Gastroesophageal sphincter (tissue), 4 donors: ENCODE measurements at regions not wholly inside any gene's neighbourhood (a gene's known extent, or its start where the extent isn't known, plus 50 kb on each side); places are given as distances from the start of the nearest gene placed in this dataset.

Experiments used
- ATAC-seq: fragments of 150-250 bp; one replicate; pipeline ENCODE4 v1.9.1; 2016; ENCODE audit warnings: mild to moderate bottlenecking, moderate library complexity
- H3K27ac ChIP-seq, 4 donors: fragments of 200-600 bp; sonication (generic) in 3 of 4; 1 replicate in 3 of 4; 2 replicates in 1 of 4; pipeline ENCODE4 v1.5.1; 2016 to 2019
- H3K27me3 ChIP-seq: fragments of 200-600 bp; sonication (generic); one replicate; pipeline ENCODE4 v1.5.1; 2019
- H3K36me3 ChIP-seq, 2 donors: fragments of 200-600 bp; sonication (generic); one replicate each; pipeline ENCODE4 v1.5.1; 2019; ENCODE audit warnings: control low read depth in 1 of 2
- H3K4me1 ChIP-seq, 3 donors: fragments of 200-600 bp; sonication (generic); 1 replicate in 2 of 3; 2 replicates in 1 of 3; pipeline ENCODE4 v1.5.1; 2016 to 2019; ENCODE audit warnings: control low read depth in 2 of 3
- H3K4me3 ChIP-seq, 2 donors: fragments of 200-600 bp; sonication (generic); one replicate each; pipeline ENCODE4 v1.5.1; 2019; ENCODE audit warnings: mild to moderate bottlenecking in 1 of 2, moderate library complexity in 1 of 2
- H3K9me3 ChIP-seq, 3 donors: fragments of 200-600 bp; sonication (generic); one replicate each; pipeline ENCODE4 v1.5.1; 2017 to 2019; ENCODE audit warnings: control low read depth in 2 of 3
- EP300 ChIP-seq: sonication (generic); formaldehyde crosslinking; IDR thresholded peaks from one replicate; pipeline ENCODE4 v1.6.1; 2017; ENCODE audit warnings: antibody characterized with exemption, mild to moderate bottlenecking
- POLR2A ChIP-seq, 2 donors: fragments of 450-650 bp; IDR thresholded peaks; one replicate each; pipeline ENCODE4 v1.6.1; 2017; ENCODE audit warnings: antibody characterized with exemption in 2 of 2, mild to moderate bottlenecking in 2 of 2, moderate library complexity in 1 of 2
- POLR2AphosphoS5 ChIP-seq: sonication (generic); formaldehyde crosslinking; IDR thresholded peaks from one replicate; pipeline ENCODE4 v1.6.1; 2017; ENCODE audit warnings: antibody characterized with exemption
- WGBS, 2 donors: methylation state at CpG; one replicate each; pipeline ENCODE4 v1.1.5; 2018; ENCODE audit warnings: low coverage in 1 of 2; 5-methylcytosine and 5-hydroxymethylcytosine counted together
- TF ChIP-seq, protein P1 (sequence below), 4 experiments: fragments of 200-600 bp in 2 of 4; fragments of 450-650 bp in 2 of 4; sonication (generic) in 1 of 4; IDR thresholded peaks; one replicate each; pipeline ENCODE4 v1.5.1; 2017 to 2019; ENCODE audit warnings: antibody characterized with exemption in 4 of 4, mild to moderate bottlenecking in 2 of 4, moderate library complexity in 2 of 4

DNA sequence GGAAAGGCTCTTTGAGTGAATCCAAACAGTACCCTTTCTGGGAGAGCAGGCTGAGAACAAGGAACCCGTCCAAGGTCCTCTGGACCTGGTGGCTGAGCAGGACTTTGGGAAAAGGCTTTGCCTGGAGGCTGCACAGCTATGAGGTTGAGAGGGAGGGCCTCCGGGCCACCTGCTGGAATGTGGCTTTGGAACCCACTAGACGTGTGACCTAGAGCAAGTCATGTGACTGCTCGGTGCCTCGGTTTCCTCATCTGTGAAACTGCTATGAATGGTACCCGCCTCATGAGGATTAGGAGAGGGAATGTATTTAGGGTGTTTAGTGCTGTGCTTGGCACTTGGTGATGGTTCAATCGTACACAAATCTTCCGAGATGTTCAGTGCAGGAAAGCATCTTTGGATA, 50.4 kb downstream of the HAPSTR1 start:
- no peak overlapping the region for H3K27ac ChIP-seq
- H3K4me3 ChIP-seq: no peak overlapping the region
- TF ChIP-seq POLR2A (IDR thresholded peaks at IDR 0.05) (no peak), POLR2AphosphoS5 (no peak), EP300 (no peak)
- TF ChIP-seq, protein P1, sequence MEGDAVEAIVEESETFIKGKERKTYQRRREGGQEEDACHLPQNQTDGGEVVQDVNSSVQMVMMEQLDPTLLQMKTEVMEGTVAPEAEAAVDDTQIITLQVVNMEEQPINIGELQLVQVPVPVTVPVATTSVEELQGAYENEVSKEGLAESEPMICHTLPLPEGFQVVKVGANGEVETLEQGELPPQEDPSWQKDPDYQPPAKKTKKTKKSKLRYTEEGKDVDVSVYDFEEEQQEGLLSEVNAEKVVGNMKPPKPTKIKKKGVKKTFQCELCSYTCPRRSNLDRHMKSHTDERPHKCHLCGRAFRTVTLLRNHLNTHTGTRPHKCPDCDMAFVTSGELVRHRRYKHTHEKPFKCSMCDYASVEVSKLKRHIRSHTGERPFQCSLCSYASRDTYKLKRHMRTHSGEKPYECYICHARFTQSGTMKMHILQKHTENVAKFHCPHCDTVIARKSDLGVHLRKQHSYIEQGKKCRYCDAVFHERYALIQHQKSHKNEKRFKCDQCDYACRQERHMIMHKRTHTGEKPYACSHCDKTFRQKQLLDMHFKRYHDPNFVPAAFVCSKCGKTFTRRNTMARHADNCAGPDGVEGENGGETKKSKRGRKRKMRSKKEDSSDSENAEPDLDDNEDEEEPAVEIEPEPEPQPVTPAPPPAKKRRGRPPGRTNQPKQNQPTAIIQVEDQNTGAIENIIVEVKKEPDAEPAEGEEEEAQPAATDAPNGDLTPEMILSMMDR (IDR thresholded peaks at IDR 0.05): no peak
- H3K4me1 ChIP-seq: peaks cover 0 to 9% (median 0%) of the 10 kb centered on the region in 3 donors
- no peak for ATAC-seq
- H3K36me3 ChIP-seq: peaks cover 0 to 8% of the 10 kb centered on the region in 2 donors
- 80 to 100% methylated on average over 1 to 2 of the region's 8 CpGs for WGBS, 2 donors
- no peaks in the 10 kb centered on the region for H3K9me3 ChIP-seq
- no peaks in the 10 kb centered on the region for H3K27me3 ChIP-seq

DNA sequence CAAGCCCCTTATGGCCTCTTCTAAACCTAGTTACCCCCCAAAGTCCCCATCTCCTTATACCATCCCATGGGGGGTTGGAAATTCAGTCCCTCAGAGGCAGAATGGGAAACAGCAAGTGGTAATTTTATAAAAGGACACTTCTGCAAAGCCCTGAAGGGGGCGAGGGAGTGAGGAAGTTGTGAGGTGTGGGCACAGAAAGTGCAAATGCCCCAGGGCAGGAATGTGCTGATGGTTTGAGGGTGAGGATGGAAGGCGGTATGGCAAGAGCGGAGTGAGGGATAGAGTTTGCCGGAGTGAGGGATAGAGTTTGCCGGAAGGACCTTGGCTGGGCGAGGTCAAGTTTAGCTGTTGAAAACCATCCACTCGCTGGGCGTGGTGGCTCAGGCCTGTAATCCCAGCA, 52.7 kb downstream of the HAPSTR1 start:
- peaks cover 0 to 4% (median 0%) of the 10 kb centered on the region in 3 donors for H3K4me1 ChIP-seq
- H3K27me3 ChIP-seq: no peaks in the 10 kb centered on the region
- H3K27ac ChIP-seq: no peak overlapping the region
- WGBS, 2 donors: 87 to 100% methylated on average over 5 to 7 of the region's 8 CpGs
- TF ChIP-seq POLR2AphosphoS5 (no peak), POLR2A (IDR thresholded peaks at IDR 0.05) (no peak), EP300 (no peak)
- TF ChIP-seq, protein P1 (IDR thresholded peaks at IDR 0.05): no peak
- peaks cover 0 to 8% of the 10 kb centered on the region in 2 donors for H3K36me3 ChIP-seq
- no peaks in the 10 kb centered on the region for H3K9me3 ChIP-seq
- H3K4me3 ChIP-seq: no peak overlapping the region
- ATAC-seq: no peak

- Histone ChIP-seq H3K27me3 (no peaks in the 10 kb centered on the region), H3K4me3 (no peak overlapping the region), H3K27ac (no peak overlapping the region), H3K36me3 (no peaks in the 10 kb centered on the region), H3K4me1 (no peaks in the 10 kb centered on the region), H3K9me3 (no peaks in the 10 kb centered on the region)
- TF ChIP-seq, protein P1 (IDR thresholded peaks at IDR 0.05): no peak
- TF ChIP-seq POLR2A (IDR thresholded peaks at IDR 0.05) (no peak), EP300 (no peak), POLR2AphosphoS5 (no peak)
- no peak for ATAC-seq
- WGBS, 2 donors: 67 to 77% methylated on average over 6 to 8 of the region's 9 CpGs
Measured at GRCh38 chr16:9148374-9149015, 57.1 kb downstream of the HAPSTR1 start.

DNA sequence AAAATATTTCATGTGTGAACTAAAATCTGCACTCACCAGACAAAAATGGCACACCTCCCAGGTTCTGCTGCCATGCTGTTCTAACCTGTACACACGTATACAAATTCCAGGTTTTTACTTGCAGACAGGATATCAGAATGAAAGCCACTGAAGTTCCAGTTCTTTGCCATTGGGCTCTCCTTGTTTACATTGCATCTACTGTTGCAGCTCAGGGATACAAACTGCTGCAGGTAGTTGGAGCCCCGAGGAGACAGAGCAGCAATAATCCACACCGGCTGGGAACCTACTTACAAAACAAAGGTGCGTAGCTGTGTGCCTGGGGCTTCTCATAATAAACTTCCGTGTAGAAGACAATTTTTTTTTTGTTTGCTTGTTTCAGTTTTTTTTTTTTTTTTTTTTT, 59.6 kb downstream of the HAPSTR1 start:
- Histone ChIP-seq H3K36me3 (no peaks in the 10 kb centered on the region), H3K4me1 (no peaks in the 10 kb centered on the region), H3K27me3 (peaks cover 22% of the 10 kb centered on the region), H3K4me3 (no peak overlapping the region), H3K27ac (no peak overlapping the region), H3K9me3 (no peaks in the 10 kb centered on the region)
- WGBS, 2 donors: 65 to 80% methylated on average over 5 of the region's 5 CpGs
- no peak for ATAC-seq
- TF ChIP-seq POLR2AphosphoS5 (no peak), POLR2A (IDR thresholded peaks at IDR 0.05) (no peak), EP300 (no peak)
- TF ChIP-seq, protein P1 (IDR thresholded peaks at IDR 0.05): no peak

GRCh38 chr16:9151597-9151996, 60.2 kb downstream of the HAPSTR1 start:
- Histone ChIP-seq H3K9me3 (no peaks in the 10 kb centered on the region), H3K4me1 (no peaks in the 10 kb centered on the region), H3K4me3 (no peak overlapping the region), H3K27ac (no peak overlapping the region), H3K27me3 (peaks cover 22% of the 10 kb centered on the region), H3K36me3 (no peaks in the 10 kb centered on the region)
- no peak for TF ChIP-seq POLR2A (IDR thresholded peaks at IDR 0.05)
- no peak for ATAC-seq
- 50 to 70% methylated on average over 2 of the region's 5 CpGs for WGBS, 2 donors
